SK-N-SH (cell line): ENCODE measurements at regions not wholly inside any gene's neighbourhood (a gene's known extent, or its start where the extent isn't known, plus 50 kb on each side); places are given as distances from the start of the nearest gene placed in this dataset.

ENCODE experiments used
- FOXJ3 ChIP-seq: sonication (generic); formaldehyde crosslinking; IDR thresholded peaks from 2 replicates; pipeline ENCODE4 v1.5.1; 2020; ENCODE audit warnings: mild to moderate bottlenecking, missing genetic modification reagents
- MAX ChIP-seq: IDR thresholded peaks from 2 replicates; pipeline ENCODE4 v1.4.0; 2012; ENCODE audit warnings: low read depth
- POLR2AphosphoS5 ChIP-seq: IDR thresholded peaks from 2 replicates; pipeline ENCODE4 v1.6.1; 2012; ENCODE audit warnings: low read depth, low read length
- RAD21 ChIP-seq: IDR thresholded peaks from 2 replicates; pipeline ENCODE4 v1.6.1; 2012; ENCODE audit warnings: mild to moderate bottlenecking, low read length
- RXRA ChIP-seq: IDR thresholded peaks from 2 replicates; pipeline ENCODE4 v1.4.0; 2012; ENCODE audit warnings: low read depth, mild to moderate bottlenecking, borderline replicate concordance
- SMC3 ChIP-seq: IDR thresholded peaks from 2 replicates; pipeline ENCODE4 v1.6.1; 2012; ENCODE audit warnings: low read depth, low read length, improper control_type of control experiment
- TAF1 ChIP-seq: IDR thresholded peaks from 2 replicates; pipeline ENCODE4 v1.6.1; 2012; ENCODE audit warnings: low read depth, mild to moderate bottlenecking, low read length, moderate library complexity, borderline replicate concordance
- YY1 ChIP-seq: IDR thresholded peaks from 2 replicates; pipeline ENCODE4 v1.4.0; 2012; ENCODE audit warnings: low read depth, mild to moderate bottlenecking
- TF ChIP-seq, protein P1 (sequence below): fragments of 200-600 bp; sonication (generic); IDR thresholded peaks from 2 replicates; pipeline ENCODE4 v1.6.1; 2017; ENCODE audit warnings: antibody characterized with exemption, mild to moderate bottlenecking, moderate library complexity

- TF ChIP-seq, protein P1, sequence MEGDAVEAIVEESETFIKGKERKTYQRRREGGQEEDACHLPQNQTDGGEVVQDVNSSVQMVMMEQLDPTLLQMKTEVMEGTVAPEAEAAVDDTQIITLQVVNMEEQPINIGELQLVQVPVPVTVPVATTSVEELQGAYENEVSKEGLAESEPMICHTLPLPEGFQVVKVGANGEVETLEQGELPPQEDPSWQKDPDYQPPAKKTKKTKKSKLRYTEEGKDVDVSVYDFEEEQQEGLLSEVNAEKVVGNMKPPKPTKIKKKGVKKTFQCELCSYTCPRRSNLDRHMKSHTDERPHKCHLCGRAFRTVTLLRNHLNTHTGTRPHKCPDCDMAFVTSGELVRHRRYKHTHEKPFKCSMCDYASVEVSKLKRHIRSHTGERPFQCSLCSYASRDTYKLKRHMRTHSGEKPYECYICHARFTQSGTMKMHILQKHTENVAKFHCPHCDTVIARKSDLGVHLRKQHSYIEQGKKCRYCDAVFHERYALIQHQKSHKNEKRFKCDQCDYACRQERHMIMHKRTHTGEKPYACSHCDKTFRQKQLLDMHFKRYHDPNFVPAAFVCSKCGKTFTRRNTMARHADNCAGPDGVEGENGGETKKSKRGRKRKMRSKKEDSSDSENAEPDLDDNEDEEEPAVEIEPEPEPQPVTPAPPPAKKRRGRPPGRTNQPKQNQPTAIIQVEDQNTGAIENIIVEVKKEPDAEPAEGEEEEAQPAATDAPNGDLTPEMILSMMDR: no peak
- TF ChIP-seq SMC3 (no peak), FOXJ3 (no peak), MAX (no peak), RAD21 (no peak), TAF1 (no peak), RXRA (no peak), POLR2AphosphoS5 (no peak), YY1 (no peak)
Measured at GRCh38 chr4:129410115-129410514, 314.2 kb downstream of the C4orf33 start.
